C4-2B (cell line): ENCODE measurements at regions not wholly inside any gene's neighbourhood (a gene's known extent, or its start where the extent isn't known, plus 50 kb on each side); places are given as distances from the start of the nearest gene placed in this dataset.

ENCODE experiments used
- CTCF ChIP-seq: fragments of 450-650 bp; conservative IDR thresholded peaks from 2 replicates; pipeline ENCODE4 v1.5.1; 2017; ENCODE audit warnings: mild to moderate bottlenecking
- ZFX ChIP-seq: fragments of 450-650 bp; IDR thresholded peaks from 2 replicates; pipeline ENCODE4 v1.6.1; 2017

- TF ChIP-seq CTCF (no peak), ZFX (no peak)
Observed at GRCh38 chr3:76479161-76479650, 560.7 kb upstream of the ROBO2 start.
